SK-N-SH treated with all-trans-retinoic acid at 6 μM for 48 hours (cell line): ENCODE measurements at regions not wholly inside any gene's neighbourhood (a gene's known extent, or its start where the extent isn't known, plus 50 kb on each side); places are given as distances from the start of the nearest gene placed in this dataset.

Experiments used
- ATAC-seq: fragments of 200-7000 bp; cut with Tn5 transposase; 3 replicates; pipeline ENCODE4 v1.9.1; 2020; ENCODE audit warnings: mild to moderate bottlenecking, moderate library complexity
- ARNTL ChIP-seq: fragments of 450-650 bp; formaldehyde crosslinking; IDR thresholded peaks from 2 replicates; pipeline ENCODE4 v1.5.0; 2020; ENCODE audit warnings: low read depth, mild to moderate bottlenecking, moderate library complexity, borderline replicate concordance
- BACH2 ChIP-seq: fragments of 250-450 bp; sonication (Bioruptor Pico); IDR thresholded peaks from 2 replicates; pipeline ENCODE4 v1.9.0; 2021; ENCODE audit warnings: mild to moderate bottlenecking, borderline replicate concordance
- CREB5 ChIP-seq: fragments of 250-450 bp; sonication (Bioruptor Pico); IDR thresholded peaks from 2 replicates; pipeline ENCODE4 v1.5.1; 2020; ENCODE audit warnings: low read depth, mild to moderate bottlenecking, moderate library complexity
- CSDC2 ChIP-seq: fragments of 250-450 bp; sonication (Bioruptor Pico); IDR thresholded peaks from 2 replicates; pipeline ENCODE4 v1.5.0; 2020; ENCODE audit warnings: mild to moderate bottlenecking, moderate library complexity
- ESRRG ChIP-seq: fragments of 250-450 bp; sonication (Bioruptor Pico); IDR thresholded peaks from 2 replicates; pipeline ENCODE4 v1.6.1; 2021; ENCODE audit warnings: mild to moderate bottlenecking
- GLIS3 ChIP-seq: fragments of 250-450 bp; sonication (Bioruptor Pico); IDR thresholded peaks from 2 replicates; pipeline ENCODE4 v1.5.0; 2020; ENCODE audit warnings: mild to moderate bottlenecking, moderate library complexity
- OSR1 ChIP-seq: fragments of 250-450 bp; sonication (Bioruptor Pico); IDR thresholded peaks from 2 replicates; pipeline ENCODE4 v1.8.0; 2022; ENCODE audit warnings: moderate library complexity, mild to moderate bottlenecking, inconsistent platforms
- PATZ1 ChIP-seq: fragments of 250-450 bp; sonication (Bioruptor Pico); IDR thresholded peaks from 2 replicates; pipeline ENCODE4 v1.8.0; 2020; ENCODE audit warnings: mild to moderate bottlenecking, moderate library complexity, borderline replicate concordance
- POU6F1 ChIP-seq: fragments of 250-450 bp; sonication (Bioruptor Pico); IDR thresholded peaks from 2 replicates; pipeline ENCODE4 v1.8.0; 2021; ENCODE audit warnings: low read depth, mild to moderate bottlenecking, moderate library complexity, borderline replicate concordance
- PPARA ChIP-seq: fragments of 250-450 bp; sonication (Bioruptor Pico); IDR thresholded peaks from 2 replicates; pipeline ENCODE4 v1.5.0; 2020; ENCODE audit warnings: mild to moderate bottlenecking, borderline replicate concordance
- RARB ChIP-seq: fragments of 250-450 bp; sonication (Bioruptor Pico); IDR thresholded peaks from 2 replicates; pipeline ENCODE4 v1.8.0; 2021; ENCODE audit warnings: mild to moderate bottlenecking, moderate library complexity
- SNAI2 ChIP-seq: fragments of 250-450 bp; sonication (Bioruptor Pico); IDR thresholded peaks from 2 replicates; pipeline ENCODE4 v1.5.0; 2020; ENCODE audit warnings: mild to moderate bottlenecking, moderate library complexity
- TCF4 ChIP-seq: fragments of 250-450 bp; sonication (Bioruptor Pico); IDR thresholded peaks from 2 replicates; pipeline ENCODE4 v1.8.0; 2021; ENCODE audit warnings: mild to moderate bottlenecking, moderate library complexity, borderline replicate concordance
- ZFP30 ChIP-seq: fragments of 450-650 bp; formaldehyde crosslinking; IDR thresholded peaks from 2 replicates; pipeline ENCODE4 v1.5.0; 2022; ENCODE audit warnings: mild to moderate bottlenecking, moderate library complexity
- ZNF70 ChIP-seq: fragments of 450-650 bp; formaldehyde crosslinking; IDR thresholded peaks from 2 replicates; pipeline ENCODE4 v1.5.0; 2020; ENCODE audit warnings: mild to moderate bottlenecking, moderate library complexity
- ZNF8 ChIP-seq: fragments of 450-650 bp; formaldehyde crosslinking; IDR thresholded peaks from 2 replicates; pipeline ENCODE4 v1.5.0; 2020; ENCODE audit warnings: mild to moderate bottlenecking, moderate library complexity
- TF ChIP-seq, protein P1 (sequence below): fragments of 250-450 bp; sonication (Bioruptor Pico); IDR thresholded peaks from 2 replicates; pipeline ENCODE4 v1.5.1; 2021; ENCODE audit warnings: mild to moderate bottlenecking, moderate library complexity

- TF ChIP-seq PATZ1 (no peak), POU6F1 (CRISPR knock-in tag) (no peak), CREB5 (CRISPR knock-in tag) (no peak), ZNF8 (no peak), ZNF70 (CRISPR knock-in tag) (no peak), GLIS3 (CRISPR knock-in tag) (no peak), TCF4 (CRISPR knock-in tag) (no peak), OSR1 (CRISPR knock-in tag) (no peak)
Observed at GRCh38 chr1:104402178-104402577, 652.5 kb downstream of the AMY1C start (continued).

DNA sequence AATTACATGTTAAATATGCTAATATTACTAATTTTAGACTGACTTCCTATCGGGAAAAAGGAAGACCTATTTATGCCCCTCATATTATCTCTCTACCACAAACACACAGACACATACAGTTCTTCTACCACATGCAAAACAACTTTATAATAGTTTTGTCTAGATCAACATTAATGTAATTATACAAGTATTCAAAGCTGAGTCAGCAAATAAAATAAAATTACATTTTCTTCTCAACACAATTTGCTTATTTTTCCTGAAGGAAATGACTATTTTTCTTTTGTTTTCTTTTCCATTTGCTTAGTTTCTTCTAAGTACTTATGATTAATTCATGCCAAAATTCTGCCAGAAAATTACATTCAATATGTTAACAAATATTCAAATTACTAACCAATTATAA is 654.2 kb downstream of the AMY1C start:
- TF ChIP-seq GLIS3 (CRISPR knock-in tag) (no peak), TCF4 (CRISPR knock-in tag) (no peak), SNAI2 (CRISPR knock-in tag) (no peak), CSDC2 (no peak), ESRRG (CRISPR knock-in tag) (no peak), ZFP30 (CRISPR knock-in tag) (no peak), BACH2 (CRISPR knock-in tag) (no peak)
- TF ChIP-seq, protein P1, sequence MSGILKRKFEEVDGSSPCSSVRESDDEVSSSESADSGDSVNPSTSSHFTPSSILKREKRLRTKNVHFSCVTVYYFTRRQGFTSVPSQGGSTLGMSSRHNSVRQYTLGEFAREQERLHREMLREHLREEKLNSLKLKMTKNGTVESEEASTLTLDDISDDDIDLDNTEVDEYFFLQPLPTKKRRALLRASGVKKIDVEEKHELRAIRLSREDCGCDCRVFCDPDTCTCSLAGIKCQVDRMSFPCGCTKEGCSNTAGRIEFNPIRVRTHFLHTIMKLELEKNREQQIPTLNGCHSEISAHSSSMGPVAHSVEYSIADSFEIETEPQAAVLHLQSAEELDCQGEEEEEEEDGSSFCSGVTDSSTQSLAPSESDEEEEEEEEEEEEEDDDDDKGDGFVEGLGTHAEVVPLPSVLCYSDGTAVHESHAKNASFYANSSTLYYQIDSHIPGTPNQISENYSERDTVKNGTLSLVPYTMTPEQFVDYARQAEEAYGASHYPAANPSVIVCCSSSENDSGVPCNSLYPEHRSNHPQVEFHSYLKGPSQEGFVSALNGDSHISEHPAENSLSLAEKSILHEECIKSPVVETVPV (CRISPR knock-in tag): no peak
- TF ChIP-seq, all 23 proteins: peak for 0
- no peak for ATAC-seq

GRCh38 chr1:104406728-104407127 is 657.0 kb downstream of the AMY1C start:
- no peak for ATAC-seq

DNA sequence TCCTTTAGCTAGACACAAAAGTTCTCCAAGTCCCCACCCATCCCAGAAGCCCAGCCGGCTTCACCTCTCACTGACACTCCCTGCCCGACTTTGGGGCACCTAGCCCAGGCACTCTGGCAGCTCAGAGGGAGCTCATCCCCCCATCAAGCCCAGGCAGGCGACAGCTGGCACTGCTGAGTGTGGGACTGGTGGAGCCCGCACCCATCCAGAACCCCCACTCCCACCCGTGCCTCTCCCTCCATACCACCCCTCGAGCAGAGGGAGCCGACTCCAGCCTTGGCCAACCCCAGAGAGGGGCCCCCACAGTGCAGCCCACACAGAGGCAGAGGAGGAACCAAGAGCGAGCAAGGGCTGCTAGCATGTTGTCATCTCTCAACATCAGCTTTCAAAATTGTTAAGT is 658.6 kb downstream of the AMY1C start:
- ATAC-seq: no peak
- TF ChIP-seq PPARA (CRISPR knock-in tag): no peak
- TF ChIP-seq TCF4 (CRISPR knock-in tag): no peak
- no peak for TF ChIP-seq BACH2 (CRISPR knock-in tag)
- TF ChIP-seq, protein P1 (CRISPR knock-in tag): no peak

More at GRCh38 chr1:104406728-104407127, 657.0 kb downstream of the AMY1C start:
- TF ChIP-seq ZNF70 (CRISPR knock-in tag) (no peak), PPARA (CRISPR knock-in tag) (no peak), RARB (no peak), ARNTL (CRISPR knock-in tag) (no peak), OSR1 (CRISPR knock-in tag) (no peak), TCF4 (CRISPR knock-in tag) (no peak), POU6F1 (CRISPR knock-in tag) (no peak), ZFP30 (CRISPR knock-in tag) (no peak), GLIS3 (CRISPR knock-in tag) (no peak)
